ENCODE measurements at regions not wholly inside any gene's neighbourhood (a gene's known extent, or its start where the extent isn't known, plus 50 kb on each side); places are given as distances from the start of the nearest gene placed in this dataset.

DNA sequence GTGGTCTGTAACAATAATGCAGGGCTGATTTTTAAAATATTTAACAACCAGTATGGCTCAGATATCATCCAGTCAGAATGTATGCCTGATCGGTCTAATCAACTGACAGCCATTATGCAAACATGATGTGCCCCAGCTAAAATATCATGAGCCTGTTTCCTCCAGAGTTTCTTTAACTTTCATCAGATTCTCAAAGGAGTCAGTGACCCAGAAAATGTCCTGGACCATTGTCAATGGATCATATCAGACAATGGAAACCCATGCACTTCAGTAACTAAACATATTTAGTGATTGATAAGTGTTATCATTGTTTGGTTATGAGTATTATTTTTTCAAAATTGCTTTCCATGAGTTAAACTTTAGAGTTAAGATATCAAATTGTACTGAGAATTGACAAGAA, 173.5 kb downstream of the LMBRD1 start:
- POLR2A ChIA-PET (ENCODE audit: low non-redundant PET), result no interaction called here
- DNase-seq (ENCODE audit: low spot score), result no peak
- H3K27ac ChIP-seq, result no peak overlapping the region
- CTCF ChIA-PET, result no interaction called here
- TF ChIP-seq, protein P1, sequence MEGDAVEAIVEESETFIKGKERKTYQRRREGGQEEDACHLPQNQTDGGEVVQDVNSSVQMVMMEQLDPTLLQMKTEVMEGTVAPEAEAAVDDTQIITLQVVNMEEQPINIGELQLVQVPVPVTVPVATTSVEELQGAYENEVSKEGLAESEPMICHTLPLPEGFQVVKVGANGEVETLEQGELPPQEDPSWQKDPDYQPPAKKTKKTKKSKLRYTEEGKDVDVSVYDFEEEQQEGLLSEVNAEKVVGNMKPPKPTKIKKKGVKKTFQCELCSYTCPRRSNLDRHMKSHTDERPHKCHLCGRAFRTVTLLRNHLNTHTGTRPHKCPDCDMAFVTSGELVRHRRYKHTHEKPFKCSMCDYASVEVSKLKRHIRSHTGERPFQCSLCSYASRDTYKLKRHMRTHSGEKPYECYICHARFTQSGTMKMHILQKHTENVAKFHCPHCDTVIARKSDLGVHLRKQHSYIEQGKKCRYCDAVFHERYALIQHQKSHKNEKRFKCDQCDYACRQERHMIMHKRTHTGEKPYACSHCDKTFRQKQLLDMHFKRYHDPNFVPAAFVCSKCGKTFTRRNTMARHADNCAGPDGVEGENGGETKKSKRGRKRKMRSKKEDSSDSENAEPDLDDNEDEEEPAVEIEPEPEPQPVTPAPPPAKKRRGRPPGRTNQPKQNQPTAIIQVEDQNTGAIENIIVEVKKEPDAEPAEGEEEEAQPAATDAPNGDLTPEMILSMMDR (conservative IDR thresholded peaks at IDR 0.05; ENCODE audit: low read depth), result no peak

DNA sequence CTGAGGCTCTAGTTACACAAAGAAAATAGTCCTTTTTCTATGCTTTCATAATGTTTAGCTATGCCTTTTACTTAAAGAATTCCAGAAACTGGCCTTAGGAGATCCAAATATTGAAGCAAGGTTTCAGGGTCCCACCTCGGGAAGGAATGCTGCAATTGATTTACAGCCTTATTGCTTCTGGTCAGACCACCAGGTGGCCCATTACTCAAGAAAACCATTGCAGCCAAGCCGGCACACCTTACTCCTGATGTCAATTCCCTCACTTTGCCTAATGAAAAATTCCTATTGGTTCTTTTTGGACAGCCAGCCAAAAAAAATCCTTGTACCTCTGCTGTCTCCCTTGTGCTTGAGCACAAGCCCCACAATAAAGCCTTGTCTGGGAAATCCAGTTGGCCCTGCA, 173.9 kb downstream of the LMBRD1 start:
- DNase-seq (ENCODE audit: low spot score), result no peak

DNA sequence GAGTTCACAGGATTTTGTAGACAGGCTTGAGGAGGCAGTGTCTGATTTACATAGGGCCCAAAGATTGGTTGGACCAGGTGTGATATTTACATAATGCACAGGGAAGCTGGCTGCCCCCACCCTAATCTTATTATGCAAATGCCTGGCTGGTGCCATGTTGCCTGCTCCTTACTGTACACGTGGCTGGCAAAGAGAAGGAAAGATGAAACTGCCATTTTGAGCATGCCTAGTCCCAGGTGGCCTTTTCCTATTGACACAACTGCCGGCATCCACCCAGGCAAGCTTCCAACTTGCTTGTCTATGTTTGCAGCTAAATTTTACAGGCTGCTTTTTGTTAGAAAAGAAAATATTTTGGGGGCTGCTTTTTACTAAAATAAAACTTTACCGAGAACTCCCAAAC, 174.6 kb downstream of the LMBRD1 start:
- H3K27ac ChIP-seq, result no peak overlapping the region
- ChIA-PET CTCF (no interaction called here), POLR2A (ENCODE audit: low non-redundant PET) (no interaction called here)
- no peak for DNase-seq (ENCODE audit: low spot score)
- TF ChIP-seq, protein P1 (conservative IDR thresholded peaks at IDR 0.05; ENCODE audit: low read depth), result no peak

More for the DNA sequence above, 173.9 kb downstream of the LMBRD1 start:
- no peak overlapping the region for H3K27ac ChIP-seq
- ChIA-PET CTCF (no interaction called here), POLR2A (ENCODE audit: low non-redundant PET) (no interaction called here)
- TF ChIP-seq, protein P1 (conservative IDR thresholded peaks at IDR 0.05; ENCODE audit: low read depth), result no peak

DNA sequence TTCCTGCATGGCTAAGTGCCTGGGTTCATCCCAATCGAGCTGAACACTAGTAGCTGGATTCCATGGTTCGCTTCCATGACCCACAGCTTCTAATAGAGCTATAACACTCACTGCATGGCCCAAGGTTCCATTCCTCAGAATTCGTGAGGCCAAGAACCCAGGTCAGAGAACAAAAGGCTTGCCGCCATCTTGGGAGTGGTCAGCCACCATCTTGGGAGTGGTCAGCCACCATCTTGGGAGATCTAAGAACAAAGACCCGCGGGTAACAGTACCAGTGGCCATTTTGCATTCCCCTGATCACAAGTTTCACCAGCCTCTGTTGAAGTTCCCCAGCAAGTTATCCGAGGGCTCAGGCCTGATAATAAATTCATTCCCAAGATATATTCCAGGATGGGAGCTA, 179.6 kb downstream of the LMBRD1 start:
- no peak overlapping the region for H3K27ac ChIP-seq
- no peak for DNase-seq (ENCODE audit: low spot score)
- TF ChIP-seq, protein P1 (conservative IDR thresholded peaks at IDR 0.05; ENCODE audit: low read depth), result no peak
- POLR2A ChIA-PET (ENCODE audit: low non-redundant PET), result no interaction called here
- CTCF ChIA-PET, result interaction anchor here (0.6 kb wide), 1 partner anchor 812 kb away, joined by 4 read pairs; no protein-coding TSS in a partner anchor

DNA sequence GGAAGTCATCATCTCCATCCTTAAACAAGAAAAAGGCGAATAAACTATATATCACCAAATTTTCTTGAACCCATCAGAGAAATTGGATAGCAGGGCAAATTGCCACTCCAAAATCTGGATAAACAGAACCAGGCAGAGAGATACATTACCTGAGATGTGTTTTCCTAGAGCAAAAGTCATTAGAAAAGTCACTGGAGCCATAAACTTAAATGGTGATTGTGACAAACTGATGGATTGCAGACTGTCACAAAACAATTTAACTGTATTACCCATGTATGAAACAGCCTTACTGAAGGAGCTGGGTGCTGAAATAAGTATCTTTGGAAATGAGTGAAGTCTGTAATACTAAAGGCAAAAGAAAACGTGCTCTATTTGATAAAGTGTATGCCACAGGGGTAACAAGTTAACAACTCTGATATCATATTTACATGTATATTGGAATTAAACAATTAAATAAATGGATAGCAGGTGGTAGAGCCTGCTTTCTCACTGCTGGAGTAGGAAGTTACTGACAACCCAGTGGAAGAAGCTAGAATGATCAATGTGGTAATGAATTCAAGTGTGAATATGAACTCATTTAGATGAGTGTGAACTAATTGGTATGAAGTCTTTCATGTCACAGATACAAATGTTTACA, 186.9 kb downstream of the LMBRD1 start:
- TF ChIP-seq, protein P1 (conservative IDR thresholded peaks at IDR 0.05; ENCODE audit: low read depth), result no peak
- CTCF ChIA-PET, result no interaction called here
- no peak overlapping the region for H3K27ac ChIP-seq
- no peak for DNase-seq (ENCODE audit: low spot score)
- POLR2A ChIA-PET (ENCODE audit: low non-redundant PET), result no interaction called here

DNA sequence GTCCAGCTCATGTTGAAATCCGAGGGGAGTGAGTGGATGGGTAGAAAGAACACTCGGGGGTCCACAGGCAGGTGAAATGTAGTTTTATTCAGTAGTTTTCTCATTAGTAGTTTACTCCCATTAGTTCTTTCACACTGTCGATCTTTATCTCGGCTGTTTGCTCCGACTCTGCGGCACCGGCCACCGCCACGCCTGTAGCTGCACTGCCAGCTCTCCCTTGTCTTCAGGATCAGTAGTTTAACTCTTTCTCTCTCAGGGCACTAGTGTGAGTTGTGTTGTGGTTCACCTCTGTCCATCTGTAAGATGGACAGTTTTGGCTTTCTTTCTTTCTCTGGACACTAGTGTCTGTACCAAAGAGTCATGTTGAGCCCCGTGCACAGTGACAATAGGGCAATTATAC, 195.7 kb downstream of the LMBRD1 start:
- TF ChIP-seq, protein P1 (conservative IDR thresholded peaks at IDR 0.05; ENCODE audit: low read depth), result no peak
- CTCF ChIA-PET, result no interaction called here
- no peak for DNase-seq (ENCODE audit: low spot score)
- no peak overlapping the region for H3K27ac ChIP-seq
- POLR2A ChIA-PET (ENCODE audit: low non-redundant PET), result no interaction called here
